ENCODE measurements at regions not wholly inside any gene's neighbourhood (a gene's known extent, or its start where the extent isn't known, plus 50 kb on each side); places are given as distances from the start of the nearest gene placed in this dataset.

GRCh38 chr13:80737513-80737912, 396.6 kb upstream of the SPRY2 start:
- Histone ChIP-seq H3K36me3 (no peaks in the 10 kb centered on the region), H3K27me3 (no peaks in the 10 kb centered on the region), H3K4me3 (no peak overlapping the region), H3K27ac (no peak overlapping the region), H3K4me1 (no peaks in the 10 kb centered on the region), H3K9me3 (no peaks in the 10 kb centered on the region)
- TF ChIP-seq POLR2A (IDR thresholded peaks at IDR 0.05) (no peak), POLR2AphosphoS5 (IDR thresholded peaks at IDR 0.05) (no peak), CTCF (IDR thresholded peaks at IDR 0.05) (no peak), EP300 (IDR thresholded peaks at IDR 0.05) (no peak)
- WGBS, 2 donors: 83 to 87% methylated on average over 1 of the region's 1 CpG
- intact Hi-C loops (cut with DNase I): no loop called here
- no peak for DNase-seq

- no peak for TF ChIP-seq POLR2A (IDR thresholded peaks at IDR 0.05)
- TF ChIP-seq CTCF (IDR thresholded peaks at IDR 0.05): no peak
- TF ChIP-seq POLR2AphosphoS5 (IDR thresholded peaks at IDR 0.05): no peak
- TF ChIP-seq EP300 (IDR thresholded peaks at IDR 0.05): no peak
- 74 to 79% methylated on average over 1 of the region's 1 CpG for whole genome bisulfite sequencing, 2 donors
- no peak overlapping the region for H3K27ac ChIP-seq
- H3K27me3 ChIP-seq: no peaks in the 10 kb centered on the region
- DNase-seq: no peak
- no peaks in the 10 kb centered on the region for H3K4me1 ChIP-seq
- no peaks in the 10 kb centered on the region for H3K36me3 ChIP-seq
- intact Hi-C loops (cut with DNase I): no loop called here
- H3K4me3 ChIP-seq: no peak overlapping the region
- H3K9me3 ChIP-seq: no peaks in the 10 kb centered on the region
Measured at GRCh38 chr13:80727321-80727975, 386.5 kb upstream of the SPRY2 start.

GRCh38 chr13:80726868-80727267, 385.9 kb upstream of the SPRY2 start:
- H3K27ac ChIP-seq: no peak overlapping the region
- no peaks in the 10 kb centered on the region for H3K36me3 ChIP-seq
- H3K27me3 ChIP-seq: no peaks in the 10 kb centered on the region
- no peak for TF ChIP-seq CTCF (IDR thresholded peaks at IDR 0.05)
- H3K4me1 ChIP-seq: no peaks in the 10 kb centered on the region
- no peak overlapping the region for H3K4me3 ChIP-seq
- H3K9me3 ChIP-seq: no peaks in the 10 kb centered on the region
- DNase-seq: no peak
- intact Hi-C loops (cut with DNase I): no loop called here

- no peaks in the 10 kb centered on the region for H3K27me3 ChIP-seq
- no peak overlapping the region for H3K27ac ChIP-seq
- DNase-seq: no peak
- no peak for TF ChIP-seq POLR2AphosphoS5 (IDR thresholded peaks at IDR 0.05)
- TF ChIP-seq POLR2A (IDR thresholded peaks at IDR 0.05): no peak
- TF ChIP-seq EP300 (IDR thresholded peaks at IDR 0.05): no peak
- no peak for TF ChIP-seq CTCF (IDR thresholded peaks at IDR 0.05)
- intact Hi-C loops (cut with DNase I): no loop called here
- 0 to 32% methylated on average over 1 of the region's 1 CpG for WGBS, 2 donors
- no peaks in the 10 kb centered on the region for H3K4me1 ChIP-seq
- no peak overlapping the region for H3K4me3 ChIP-seq
- H3K9me3 ChIP-seq: no peaks in the 10 kb centered on the region
- no peaks in the 10 kb centered on the region for H3K36me3 ChIP-seq
Measured at GRCh38 chr13:80721689-80722088, 380.8 kb upstream of the SPRY2 start.

GRCh38 chr13:80718970-80719369, 378.0 kb upstream of the SPRY2 start:
- Histone ChIP-seq H3K4me1 (no peaks in the 10 kb centered on the region), H3K27ac (no peak overlapping the region), H3K9me3 (no peaks in the 10 kb centered on the region), H3K4me3 (no peak overlapping the region), H3K36me3 (no peaks in the 10 kb centered on the region), H3K27me3 (no peaks in the 10 kb centered on the region)
- TF ChIP-seq CTCF (IDR thresholded peaks at IDR 0.05): no peak
- no peak for TF ChIP-seq EP300 (IDR thresholded peaks at IDR 0.05)
- no peak for TF ChIP-seq POLR2A (IDR thresholded peaks at IDR 0.05)
- no peak for TF ChIP-seq POLR2AphosphoS5 (IDR thresholded peaks at IDR 0.05)
- intact Hi-C loops (cut with DNase I): no loop called here
- DNase-seq: no peak
- 90 to 93% methylated on average over 1 of the region's 1 CpG for WGBS, 2 donors

All from sigmoid colon (tissue), 6 donors.